ENCODE measurements at regions not wholly inside any gene's neighbourhood (a gene's known extent, or its start where the extent isn't known, plus 50 kb on each side); places are given as distances from the start of the nearest gene placed in this dataset.

GRCh38 chr13:65865206-65865605 is 1364.9 kb downstream of the PCDH9 start:
- Histone ChIP-seq H3K79me1 (ENCODE audit: low read depth in 1 of 2, low read length in 2 of 2) (no peaks in the 10 kb centered on the region), H4K8ac (ENCODE audit: low read depth in 2 of 2, low read length in 2 of 2) (no peak overlapping the region), H3K36me3 (ENCODE audit: control insufficient read depth, insufficient read depth, low read length) (no peaks in the 10 kb centered on the region), H3K4me1 (ENCODE audit: control insufficient read depth, insufficient read depth, low read length) (no peaks in the 10 kb centered on the region), H3K27ac (ENCODE audit: insufficient read depth, low read length) (no peak overlapping the region), H2BK20ac (ENCODE audit: low read depth, low read length) (no peak overlapping the region), H3K56ac (ENCODE audit: extremely low read depth, insufficient read depth, low read length) (no peak overlapping the region), H3K4ac (ENCODE audit: low read depth, low read length) (no peak overlapping the region), H3K18ac (ENCODE audit: low read depth, low read length) (no peak overlapping the region), H3K9me1 (ENCODE audit: insufficient read depth, low read length) (no peaks in the 10 kb centered on the region), H3K9ac (ENCODE audit: low read depth, low read length) (no peak overlapping the region), H3K4me2 (ENCODE audit: low read depth, low read length) (no peak overlapping the region), H3K14ac (replicated peaks; ENCODE audit: low read depth, low read length) (no peak overlapping the region), H2BK120ac (ENCODE audit: low read depth, low read length) (no peak overlapping the region), H2AK5ac (ENCODE audit: low read depth, low read length) (no peak overlapping the region), H2AFZ (replicated peaks; ENCODE audit: low read length, poor library complexity) (no peak overlapping the region), H4K20me1 (ENCODE audit: insufficient read depth, low read length) (no peaks in the 10 kb centered on the region), H3K23ac (ENCODE audit: low read depth, low read length) (no peak overlapping the region), H2BK15ac (ENCODE audit: low read depth, low read length) (no peak overlapping the region), H4K5ac (ENCODE audit: low read depth, low read length) (no peak overlapping the region), H2AK9ac (replicated peaks; ENCODE audit: low read depth, low read length, poor library complexity) (no peak overlapping the region), H4K91ac (ENCODE audit: insufficient read depth, low read depth, low read length) (no peak overlapping the region), H3K4me3 (ENCODE audit: insufficient read depth, low read depth, low read length) (no peak overlapping the region), H3K9me3 (ENCODE audit: control insufficient read depth, insufficient read depth, low read length) (no peaks in the 10 kb centered on the region), H2BK5ac (ENCODE audit: low read depth, low read length, poor library complexity, severe bottlenecking) (no peak overlapping the region), H3K27me3 (ENCODE audit: control insufficient read depth, insufficient read depth, low read length) (no peaks in the 10 kb centered on the region)
- no CpG with 5 or more reads among the region's 2 CpGs for WGBS, 2 experiments (ENCODE audit: extremely low coverage in 2 of 2, insufficient read length in 1 of 2)
- DNase-seq (no peak), ATAC-seq (ENCODE audit: low read depth) (no peak)
- CTCF ChIA-PET: interaction anchor here (0.6 kb wide), 1 partner anchor 32 kb away, joined by 6 read pairs; no protein-coding TSS in a partner anchor
- intact Hi-C loops (cut with micrococcal nuclease): no loop called here
- in situ Hi-C loops (cut with MboI; ENCODE audit: low sequenced_read_pairs): no loop called here
- dilution Hi-C loops (cut with HindIII; ENCODE audit: low sequenced_read_pairs, unreplicated experiment): no loop called here
- BruUV-seq (replicated peaks): no TSS peak
- no peak for TF ChIP-seq RFX5 (IDR thresholded peaks at IDR 0.05; ENCODE audit: low read depth, low read length)
- no peak for TF ChIP-seq NFE2L2 (IDR thresholded peaks at IDR 0.05; ENCODE audit: low read depth, low read length)
- no peak for TF ChIP-seq RAD21 (IDR thresholded peaks at IDR 0.05; ENCODE audit: low read length)
- no peak for TF ChIP-seq CEBPB (IDR thresholded peaks at IDR 0.05; ENCODE audit: low read depth, low read length)
- POLR2A ChIA-PET (ENCODE audit: unreplicated experiment): no interaction called here
